ENCODE measurements at regions not wholly inside any gene's neighbourhood (a gene's known extent, or its start where the extent isn't known, plus 50 kb on each side); places are given as distances from the start of the nearest gene placed in this dataset.

DNA sequence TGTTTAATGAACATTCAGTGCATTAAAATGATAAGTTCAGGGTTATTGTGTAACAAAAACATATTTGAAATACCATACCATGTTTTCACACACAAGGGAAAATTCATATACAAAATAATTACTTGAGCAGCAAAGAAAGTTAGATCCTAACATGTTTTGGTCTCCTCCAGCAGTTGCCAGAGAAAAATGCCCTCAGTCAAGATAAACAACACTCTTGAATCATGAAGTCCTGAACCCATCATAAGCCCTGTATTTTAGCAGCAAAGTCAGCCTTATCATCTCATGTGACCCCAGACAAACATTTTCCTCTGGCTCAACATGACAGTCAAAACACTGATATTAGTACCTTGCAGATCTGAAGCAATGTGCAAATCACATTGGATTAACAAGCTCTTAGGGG lies 1541.1 kb upstream of the WWC1 start:
- intact Hi-C loops (cut with micrococcal nuclease; ENCODE audit: unreplicated experiment), result loop anchor here (10.0 kb wide), 1 partner anchor 236 kb away; no protein-coding TSS in a partner anchor
- Histone ChIP-seq H3K36me3 (ENCODE audit: control insufficient read depth in 2 of 2, insufficient read depth in 2 of 2, low read length in 1 of 2) (no peaks in the 10 kb centered on the region), H3K4me1 (ENCODE audit: control insufficient read depth, insufficient read depth, low read length) (no peaks in the 10 kb centered on the region), H3K4me2 (ENCODE audit: control insufficient read depth, insufficient read depth) (no peak overlapping the region), H3K27me3 (replicated peaks in 1 of 2; ENCODE audit: control insufficient read depth in 2 of 2, insufficient read depth in 2 of 2, low read length in 1 of 2) (no peaks in the 10 kb centered on the region), H3K4me3 (no peak overlapping the region), H3K27ac (ENCODE audit: control insufficient read depth, insufficient read depth) (no peak overlapping the region), H3K9ac (ENCODE audit: control insufficient read depth, insufficient read depth, low read length) (no peak overlapping the region), H3K9me3 (replicated peaks; ENCODE audit: control insufficient read depth, insufficient read depth, low read length) (no peaks in the 10 kb centered on the region), H4K20me1 (ENCODE audit: control insufficient read depth, insufficient read depth) (no peaks in the 10 kb centered on the region), H2AFZ (ENCODE audit: control insufficient read depth, low read depth, low read length) (no peak overlapping the region), H3K79me2 (ENCODE audit: control insufficient read depth, insufficient read depth, low read length) (no peaks in the 10 kb centered on the region)
- in situ Hi-C loops (cut with MboI), result no loop called here
- no peak for FAIRE-seq
- ChIA-PET SMC1A (ENCODE audit: uncharacterized antibody, unreplicated experiment) (no interaction called here), RAD21 (ENCODE audit: unreplicated experiment) (no interaction called here), POLR2A (no interaction called here), CTCF (no interaction called here)
- no peak for DNase-seq (ENCODE audit: low read depth, low spot score)
- TF ChIP-seq JUNB (IDR thresholded peaks at IDR 0.05) (no peak), CREB1 (IDR thresholded peaks at IDR 0.05; ENCODE audit: low read depth) (no peak), POLR2A (IDR thresholded peaks at IDR 0.05; ENCODE audit: low read depth, low read length) (no peak), MEF2A (IDR thresholded peaks at IDR 0.05; ENCODE audit: insufficient read depth, low read depth, low read length) (no peak), EP300 (IDR thresholded peaks at IDR 0.05; ENCODE audit: borderline replicate concordance in 1 of 2, control insufficient read depth in 1 of 2, low read depth in 2 of 2, low read length in 2 of 2) (no peak), SMAD1 (IDR thresholded peaks at IDR 0.05; ENCODE audit: low read depth, partially characterized antibody) (no peak), SMAD5 (IDR thresholded peaks at IDR 0.05; ENCODE audit: low read depth) (no peak), EGR1 (IDR thresholded peaks at IDR 0.05; ENCODE audit: borderline replicate concordance in 1 of 2, low read depth in 2 of 2, low read length in 2 of 2) (no peak), CBX3 (IDR thresholded peaks at IDR 0.05; ENCODE audit: borderline replicate concordance, low read depth) (no peak), CEBPB (IDR thresholded peaks at IDR 0.05; ENCODE audit: borderline replicate concordance in 1 of 2, low read depth in 2 of 2, low read length in 2 of 2) (no peak), NFIC (IDR thresholded peaks at IDR 0.05; ENCODE audit: low read depth, low read length) (no peak), TARDBP (IDR thresholded peaks at IDR 0.05; ENCODE audit: borderline replicate concordance) (no peak), NRF1 (conservative IDR thresholded peaks at IDR 0.05; ENCODE audit: low read depth, low read length) (no peak), CREM (IDR thresholded peaks at IDR 0.05; ENCODE audit: low read depth) (no peak), CBX5 (IDR thresholded peaks at IDR 0.05; ENCODE audit: low read depth) (no peak)
- TF ChIP-seq, protein P1, sequence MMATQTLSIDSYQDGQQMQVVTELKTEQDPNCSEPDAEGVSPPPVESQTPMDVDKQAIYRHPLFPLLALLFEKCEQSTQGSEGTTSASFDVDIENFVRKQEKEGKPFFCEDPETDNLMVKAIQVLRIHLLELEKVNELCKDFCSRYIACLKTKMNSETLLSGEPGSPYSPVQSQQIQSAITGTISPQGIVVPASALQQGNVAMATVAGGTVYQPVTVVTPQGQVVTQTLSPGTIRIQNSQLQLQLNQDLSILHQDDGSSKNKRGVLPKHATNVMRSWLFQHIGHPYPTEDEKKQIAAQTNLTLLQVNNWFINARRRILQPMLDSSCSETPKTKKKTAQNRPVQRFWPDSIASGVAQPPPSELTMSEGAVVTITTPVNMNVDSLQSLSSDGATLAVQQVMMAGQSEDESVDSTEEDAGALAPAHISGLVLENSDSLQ (IDR thresholded peaks at IDR 0.05), result no peak
- TF ChIP-seq, protein P2, sequence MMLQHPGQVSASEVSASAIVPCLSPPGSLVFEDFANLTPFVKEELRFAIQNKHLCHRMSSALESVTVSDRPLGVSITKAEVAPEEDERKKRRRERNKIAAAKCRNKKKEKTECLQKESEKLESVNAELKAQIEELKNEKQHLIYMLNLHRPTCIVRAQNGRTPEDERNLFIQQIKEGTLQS (IDR thresholded peaks at IDR 0.05; ENCODE audit: borderline replicate concordance, extremely low read depth, low read depth, low read length), result no peak
- TF ChIP-seq, protein P3, sequence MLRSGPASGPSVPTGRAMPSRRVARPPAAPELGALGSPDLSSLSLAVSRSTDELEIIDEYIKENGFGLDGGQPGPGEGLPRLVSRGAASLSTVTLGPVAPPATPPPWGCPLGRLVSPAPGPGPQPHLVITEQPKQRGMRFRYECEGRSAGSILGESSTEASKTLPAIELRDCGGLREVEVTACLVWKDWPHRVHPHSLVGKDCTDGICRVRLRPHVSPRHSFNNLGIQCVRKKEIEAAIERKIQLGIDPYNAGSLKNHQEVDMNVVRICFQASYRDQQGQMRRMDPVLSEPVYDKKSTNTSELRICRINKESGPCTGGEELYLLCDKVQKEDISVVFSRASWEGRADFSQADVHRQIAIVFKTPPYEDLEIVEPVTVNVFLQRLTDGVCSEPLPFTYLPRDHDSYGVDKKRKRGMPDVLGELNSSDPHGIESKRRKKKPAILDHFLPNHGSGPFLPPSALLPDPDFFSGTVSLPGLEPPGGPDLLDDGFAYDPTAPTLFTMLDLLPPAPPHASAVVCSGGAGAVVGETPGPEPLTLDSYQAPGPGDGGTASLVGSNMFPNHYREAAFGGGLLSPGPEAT (IDR thresholded peaks at IDR 0.05; ENCODE audit: low read depth), result no peak
- no peak for ATAC-seq
- BruUV-seq (replicated peaks), result no TSS peak

All from GM12878 (cell line).